HG03432 (cell line): ENCODE measurements at regions not wholly inside any gene's neighbourhood (a gene's known extent, or its start where the extent isn't known, plus 50 kb on each side); places are given as distances from the start of the nearest gene placed in this dataset.
"Not testable (repeated sequence)": the region's sequence is repeated elsewhere in the genome, so short reads cannot be mapped to it uniquely, and the experiment has no call there.

Experiments used
- ATAC-seq: cut with Tn5 transposase; IDR thresholded peaks from one replicate; pipeline ENCODE4 v1.9.1; 2021; ENCODE audit warnings: mild to moderate bottlenecking, moderate library complexity; ENCODE audit not compliant: unreplicated experiment

- no peak for ATAC-seq
Measured at GRCh38 chr22:22756109-22756508, 111.7 kb downstream of the GGTLC2 start.

GRCh38 chr22:22756551-22757201 is 112.3 kb downstream of the GGTLC2 start:
- not testable (repeated sequence) for ATAC-seq

- ATAC-seq = not testable (repeated sequence)
Measured at GRCh38 chr22:22758101-22758807, 113.8 kb downstream of the GGTLC2 start.

GRCh38 chr22:22759371-22759770 is 115.0 kb downstream of the GGTLC2 start:
- no peak for ATAC-seq

GRCh38 chr22:22759889-22760546 is 115.6 kb downstream of the GGTLC2 start:
- no peak for ATAC-seq

GRCh38 chr22:22761606-22761962 is 117.2 kb downstream of the GGTLC2 start:
- ATAC-seq = no peak

- ATAC-seq = no peak
Measured at GRCh38 chr22:22761963-22762772, 117.8 kb downstream of the GGTLC2 start.

GRCh38 chr22:22763512-22763911 is 119.1 kb downstream of the GGTLC2 start:
- no peak for ATAC-seq

GRCh38 chr22:22764085-22764484 is 119.7 kb downstream of the GGTLC2 start:
- no peak for ATAC-seq

GRCh38 chr22:22767876-22768602 is 119.6 kb upstream of the IGLL5 start:
- ATAC-seq = no peak

GRCh38 chr22:22768885-22769284 is 118.7 kb upstream of the IGLL5 start:
- ATAC-seq = no peak

- no peak for ATAC-seq
Measured at GRCh38 chr22:22769434-22770279, 118.0 kb upstream of the IGLL5 start.

GRCh38 chr22:22770280-22770871 is 117.2 kb upstream of the IGLL5 start:
- no peak for ATAC-seq

GRCh38 chr22:22770881-22771280 is 116.7 kb upstream of the IGLL5 start:
- ATAC-seq = no peak

- no peak for ATAC-seq
Measured at GRCh38 chr22:22771696-22772377, 115.8 kb upstream of the IGLL5 start.

GRCh38 chr22:22772396-22772795 is 115.2 kb upstream of the IGLL5 start:
- no peak for ATAC-seq

GRCh38 chr22:22772883-22773282 is 114.7 kb upstream of the IGLL5 start:
- no peak for ATAC-seq

- no peak for ATAC-seq
Measured at GRCh38 chr22:22773427-22773826, 114.2 kb upstream of the IGLL5 start.
